ENCODE measurements at regions not wholly inside any gene's neighbourhood (a gene's known extent, or its start where the extent isn't known, plus 50 kb on each side); places are given as distances from the start of the nearest gene placed in this dataset.
"Not testable (repeated sequence)": the region's sequence is repeated elsewhere in the genome, so short reads cannot be mapped to it uniquely, and the experiment has no call there.

GRCh38 chr17:77288115-77288619 is 147.4 kb downstream of the SEC14L1 start:
- DNase-seq (ENCODE audit: extremely low read depth, low read depth) = no peak

DNA sequence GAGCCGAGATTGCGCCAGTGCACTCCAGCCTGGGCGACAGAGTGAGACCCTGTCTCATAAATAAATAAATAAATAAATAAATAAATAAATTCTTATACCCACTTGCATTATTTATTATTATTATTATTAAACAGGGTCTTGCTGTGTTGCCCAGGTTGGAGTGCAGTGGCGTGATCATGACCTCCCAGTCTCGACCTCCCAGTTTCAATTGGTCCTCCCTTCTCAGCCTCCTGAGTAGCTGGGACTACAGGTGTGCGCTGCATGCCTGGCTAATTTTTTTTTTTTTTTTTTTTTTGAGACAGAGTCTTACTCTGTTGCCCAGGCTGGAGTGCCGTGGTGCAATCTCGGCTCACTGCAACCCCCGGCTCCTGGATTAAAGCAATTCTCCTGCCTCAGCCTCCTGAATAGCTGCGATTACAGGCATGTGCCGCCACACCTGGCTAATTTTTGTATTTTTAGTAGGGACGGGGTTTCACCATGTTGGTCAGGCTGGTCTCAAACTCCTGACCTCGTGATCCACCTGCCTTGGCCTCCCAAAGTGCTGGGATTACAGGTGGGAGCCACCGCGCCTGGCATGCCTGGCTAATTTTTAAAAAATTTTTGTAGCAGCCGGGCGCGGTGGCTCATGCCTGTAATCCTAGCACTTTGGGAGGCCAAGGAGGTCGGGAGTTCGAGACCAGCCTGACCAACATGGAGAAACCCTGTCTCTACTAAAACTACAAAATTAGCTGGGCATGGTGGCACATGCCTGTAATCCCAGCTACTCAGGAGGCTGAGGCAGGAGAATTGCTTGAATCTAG is 150.2 kb downstream of the SEC14L1 start:
- DNase-seq (ENCODE audit: extremely low read depth, low read depth) = not testable (repeated sequence)

- no peak for DNase-seq (ENCODE audit: extremely low read depth, low read depth)
Observed at GRCh38 chr17:77291591-77292386, 151.0 kb downstream of the SEC14L1 start.

- DNase-seq (ENCODE audit: extremely low read depth, low read depth) = no peak
Observed at GRCh38 chr17:77294761-77295160, 154.0 kb downstream of the SEC14L1 start.

DNA sequence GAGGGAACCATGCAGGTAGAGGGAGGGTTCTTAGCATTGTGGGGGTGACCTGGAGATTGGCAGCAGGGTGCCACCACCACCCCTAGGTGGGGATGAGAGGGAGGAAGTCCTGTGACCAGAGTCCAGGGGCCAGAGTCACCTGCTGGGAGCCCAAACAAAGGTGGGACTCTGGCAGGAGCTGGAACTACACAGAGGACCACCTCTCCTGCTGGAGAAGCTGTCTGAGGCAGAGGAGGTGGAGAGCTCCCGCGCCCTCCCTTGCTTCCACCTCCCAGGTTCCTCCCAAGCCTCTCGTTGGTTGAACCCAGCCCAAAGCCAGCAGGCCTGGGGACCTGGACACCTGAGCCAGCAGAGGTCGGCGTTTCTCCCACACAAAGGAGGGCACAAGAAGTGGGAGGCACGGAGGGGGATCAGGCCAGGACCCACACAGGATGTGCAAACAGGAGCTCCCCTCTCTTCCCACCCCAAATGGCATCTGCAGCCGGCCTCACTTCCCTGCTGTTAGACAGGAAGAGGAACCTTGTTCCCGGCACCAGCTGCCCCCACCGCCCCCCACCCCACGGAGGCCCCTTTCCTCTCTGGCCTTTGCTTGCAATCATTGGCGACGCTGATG is 154.6 kb downstream of the SEC14L1 start:
- no peak for DNase-seq (ENCODE audit: extremely low read depth, low read depth)

GRCh38 chr17:77296769-77297409 is 156.1 kb downstream of the SEC14L1 start:
- DNase-seq (ENCODE audit: extremely low read depth, low read depth) = no peak

GRCh38 chr17:77297693-77298666 is 157.2 kb downstream of the SEC14L1 start:
- no peak for DNase-seq (ENCODE audit: extremely low read depth, low read depth)

GRCh38 chr17:77298811-77299210 is 158.0 kb downstream of the SEC14L1 start:
- DNase-seq (ENCODE audit: extremely low read depth, low read depth) = no peak

- no peak for DNase-seq (ENCODE audit: extremely low read depth, low read depth)
Observed at GRCh38 chr17:77299256-77300015, 158.7 kb downstream of the SEC14L1 start.

- DNase-seq (ENCODE audit: extremely low read depth, low read depth) = no peak
Observed at GRCh38 chr17:77300016-77300686, 159.4 kb downstream of the SEC14L1 start.

DNA sequence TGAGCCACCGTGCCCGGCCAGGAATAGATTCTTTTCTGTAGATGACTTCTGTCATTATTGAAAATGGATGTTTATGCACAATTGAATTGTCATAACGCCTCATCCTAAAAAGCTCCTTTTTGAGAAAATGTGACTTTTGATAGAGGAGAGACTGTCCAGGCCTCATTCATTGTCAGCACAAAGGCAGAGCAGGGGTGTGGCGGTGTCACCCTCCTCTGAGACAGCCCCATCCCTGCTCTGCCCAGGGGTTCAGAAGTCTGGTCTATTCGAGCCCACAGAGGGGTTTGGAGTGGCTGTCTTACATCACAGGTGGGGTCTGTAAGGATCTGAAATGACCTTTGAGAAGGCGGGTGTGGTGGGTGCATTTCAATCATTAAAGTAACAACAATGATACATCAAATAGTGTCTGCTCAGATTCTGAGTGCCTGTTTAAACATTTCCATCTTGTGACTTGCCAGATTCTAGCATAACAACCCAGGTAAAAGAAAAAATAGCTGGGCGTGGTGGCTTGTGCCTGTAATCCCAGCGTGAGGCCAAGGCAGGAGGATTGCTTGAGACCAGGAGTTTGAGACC is 161.0 kb downstream of the SEC14L1 start:
- no peak for DNase-seq (ENCODE audit: extremely low read depth, low read depth)

DNA sequence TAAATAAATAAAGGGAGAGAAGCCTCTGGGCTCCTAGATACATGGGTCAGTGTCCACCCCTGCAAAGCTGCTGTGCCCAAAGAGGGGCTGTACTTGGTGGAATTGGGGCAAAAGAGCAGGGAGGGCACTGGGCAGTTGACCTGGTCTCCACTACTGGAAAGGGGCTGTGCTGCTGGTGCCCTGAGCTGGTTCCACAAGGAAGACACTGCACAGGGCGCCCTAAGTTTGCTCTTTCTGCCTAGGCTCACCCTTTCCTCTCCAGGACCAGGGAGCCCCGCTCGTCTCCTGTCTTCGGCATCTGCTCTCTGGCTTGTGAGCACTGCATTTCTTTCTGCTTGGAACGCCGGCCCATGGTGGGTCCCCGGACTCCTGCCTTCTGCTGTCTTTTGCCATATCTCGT is 161.9 kb downstream of the SEC14L1 start:
- DNase-seq (ENCODE audit: extremely low read depth, low read depth) = no peak

DNA sequence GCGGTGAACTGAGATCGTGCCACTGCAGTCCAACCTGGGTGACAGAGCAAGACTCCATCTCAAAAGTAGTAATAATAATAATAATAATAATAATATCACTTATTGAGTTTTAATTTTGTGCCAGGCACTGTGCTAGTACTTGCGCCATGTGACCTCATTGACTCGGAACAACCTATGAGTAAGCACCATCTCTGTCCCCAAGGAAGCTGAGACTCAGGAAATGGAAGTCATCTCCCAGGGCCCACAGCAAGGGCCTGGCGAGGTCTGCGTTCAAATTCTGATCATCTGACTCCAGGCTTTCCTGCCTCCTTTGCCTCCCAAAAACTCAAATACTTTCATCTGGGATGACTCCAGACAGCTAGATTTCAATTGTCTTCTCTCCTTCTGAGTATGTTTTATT is 162.9 kb downstream of the SEC14L1 start:
- DNase-seq (ENCODE audit: extremely low read depth, low read depth) = no peak

GRCh38 chr17:77304051-77304745 is 163.4 kb downstream of the SEC14L1 start:
- no peak for DNase-seq (ENCODE audit: extremely low read depth, low read depth)

- no peak for DNase-seq (ENCODE audit: extremely low read depth, low read depth)
Observed at GRCh38 chr17:77304746-77305473, 164.1 kb downstream of the SEC14L1 start.

- DNase-seq (ENCODE audit: extremely low read depth, low read depth) = no peak
Observed at GRCh38 chr17:77306048-77306789, 165.4 kb downstream of the SEC14L1 start.

All from NCI-H460 (cell line).